OCI-LY3 (cell line): ENCODE measurements at regions not wholly inside any gene's neighbourhood (a gene's known extent, or its start where the extent isn't known, plus 50 kb on each side); places are given as distances from the start of the nearest gene placed in this dataset.

Experiments used
- H2AFZ ChIP-seq: fragments of 200-600, 300-600 bp; shearing (Covaris generic); 2 replicates; pipeline ENCODE4 v1.6.0; 2014; ENCODE audit warnings: antibody characterized with exemption, low read depth, low read length
- H3K27ac ChIP-seq: fragments of 200-600, 300-600 bp; sonication (generic); 2 replicates; pipeline ENCODE4 v1.5.1; 2014; ENCODE audit warnings: mild to moderate bottlenecking, low read length, moderate library complexity, mixed read lengths
- H3K27me3 ChIP-seq: fragments of 200-600, 300-600 bp; sonication (generic); 2 replicates; pipeline ENCODE4 v1.6.1; 2014; ENCODE audit warnings: low read depth, low read length, mixed read lengths
- H3K36me3 ChIP-seq: fragments of 200-600, 300-600 bp; sonication (generic); replicated peaks from 2 replicates; pipeline ENCODE3; 2014; ENCODE audit warnings: low read depth, low read length, mixed read lengths
- H3K4me1 ChIP-seq: fragments of 300-600, 200-600 bp; sonication (generic); 2 replicates; pipeline ENCODE4 v1.6.1; 2014; ENCODE audit warnings: low read length, mixed read lengths
- H3K4me2 ChIP-seq: fragments of 200-600, 300-600 bp; sonication (generic); 2 replicates; pipeline ENCODE4 v1.6.1; 2014; ENCODE audit warnings: low read length, mixed read lengths
- H3K4me3 ChIP-seq: fragments of 300-600, 200-600 bp; sonication (generic); 2 replicates; pipeline ENCODE4 v1.5.1; 2014; ENCODE audit warnings: antibody characterized with exemption, mild to moderate bottlenecking, low read length, moderate library complexity
- H3K79me2 ChIP-seq: fragments of 300-600, 200-600 bp; shearing (Covaris generic); 2 replicates; pipeline ENCODE4 v1.6.1; 2014; ENCODE audit warnings: mild to moderate bottlenecking, low read length, mixed read lengths
- H3K9ac ChIP-seq: fragments of 300-600, 200-600 bp; shearing (Covaris generic); 2 replicates; pipeline ENCODE4 v1.6.0; 2014; ENCODE audit warnings: mild to moderate bottlenecking, low read length, moderate library complexity
- H3K9me3 ChIP-seq: fragments of 200-600, 300-600 bp; shearing (Covaris generic); 2 replicates; pipeline ENCODE4 v1.6.1; 2014; ENCODE audit warnings: low read length, mixed read lengths; ENCODE audit not compliant: insufficient read depth
- H4K20me1 ChIP-seq: fragments of 200-600, 300-600 bp; sonication (generic); 2 replicates; pipeline ENCODE4 v1.6.1; 2016; ENCODE audit warnings: low read length, mixed read lengths; ENCODE audit not compliant: insufficient read depth
- CTCF ChIP-seq: fragments of 200-600, 300-600 bp; sonication (generic); IDR thresholded peaks from 2 replicates; pipeline ENCODE4 v1.5.1; 2014; ENCODE audit warnings: antibody characterized with exemption, low read length, low read depth
- EZH2phosphoT487 ChIP-seq: fragments of 200-600 bp; shearing (Covaris generic); IDR thresholded peaks from 2 replicates; pipeline ENCODE4 v1.6.1; 2018; ENCODE audit warnings: antibody characterized with exemption, mixed run types, low read depth

DNA sequence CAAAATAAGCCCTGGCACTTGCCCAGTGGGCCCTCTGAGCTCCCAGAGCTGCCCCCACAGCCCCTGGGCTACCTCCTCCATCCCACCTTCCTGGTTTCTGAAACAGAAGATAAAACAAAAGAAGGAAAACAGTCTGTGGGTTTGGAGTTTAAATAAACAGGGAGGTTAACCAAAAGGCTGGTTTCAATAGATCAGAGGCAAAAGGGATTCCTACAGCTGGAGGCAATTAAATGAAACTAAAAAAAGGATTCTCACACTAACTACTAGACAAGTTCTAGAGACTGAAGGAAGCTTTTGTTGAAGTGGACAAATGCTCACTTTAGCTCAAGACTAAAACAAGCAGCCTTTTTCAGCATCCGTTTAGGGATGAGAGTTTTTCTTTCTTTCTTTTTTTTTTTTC lies 569.8 kb downstream of the FGF9 start:
- no peaks in the 10 kb centered on the region for H3K79me2 ChIP-seq

DNA sequence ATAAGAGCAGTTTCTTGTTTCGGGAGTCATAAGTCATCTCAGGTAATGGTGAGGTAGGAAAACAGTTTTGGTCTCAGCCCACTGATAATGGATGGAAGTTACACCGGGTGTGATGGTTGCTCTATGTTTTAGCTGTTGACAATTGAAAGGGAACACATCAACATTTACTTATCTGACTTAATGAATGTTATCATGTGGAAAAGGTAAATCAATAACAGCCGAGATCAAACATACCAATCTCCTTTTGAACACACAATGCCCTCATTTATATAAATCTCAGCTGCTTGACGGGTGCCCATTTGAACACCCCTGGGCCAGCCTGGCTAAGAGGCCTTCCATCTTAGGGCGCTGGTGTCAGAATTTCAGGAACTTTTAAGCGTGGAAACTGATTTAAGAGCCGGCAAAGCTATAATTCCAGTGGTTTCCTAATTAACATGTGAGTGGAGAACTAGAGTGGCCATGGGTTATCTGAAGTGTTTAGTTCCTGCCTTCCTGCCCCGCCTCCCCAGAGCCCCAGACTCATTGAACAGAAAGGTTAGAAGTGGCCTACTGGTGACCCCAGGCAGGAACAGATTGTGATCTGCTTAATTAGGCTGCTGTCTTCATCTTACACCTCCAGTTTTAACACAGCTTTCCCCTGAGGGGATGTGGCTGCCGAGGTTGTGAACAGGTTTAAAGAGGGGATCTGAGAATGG lies 572.7 kb downstream of the FGF9 start:
- H3K9ac ChIP-seq = no peak overlapping the region
- H4K20me1 ChIP-seq = no peaks in the 10 kb centered on the region
- H3K4me3 ChIP-seq = no peak overlapping the region
- no peak for TF ChIP-seq CTCF
- no peaks in the 10 kb centered on the region for H3K9me3 ChIP-seq
- no peaks in the 10 kb centered on the region for H3K36me3 ChIP-seq
- H3K27me3 ChIP-seq = no peaks in the 10 kb centered on the region
- H3K4me2 ChIP-seq = no peak overlapping the region
- no peak overlapping the region for H3K27ac ChIP-seq
- no peaks in the 10 kb centered on the region for H3K4me1 ChIP-seq
- H2AFZ ChIP-seq = no peak overlapping the region
- H3K79me2 ChIP-seq = no peaks in the 10 kb centered on the region

More for the DNA sequence above, 569.8 kb downstream of the FGF9 start:
- no peaks in the 10 kb centered on the region for H3K36me3 ChIP-seq
- H3K9me3 ChIP-seq = no peaks in the 10 kb centered on the region
- no peaks in the 10 kb centered on the region for H4K20me1 ChIP-seq
- H3K9ac ChIP-seq = no peak overlapping the region
- H3K27me3 ChIP-seq = no peaks in the 10 kb centered on the region
- H3K27ac ChIP-seq = no peak overlapping the region
- TF ChIP-seq CTCF (no peak), EZH2phosphoT487 (no peak)
- H3K4me3 ChIP-seq = no peak overlapping the region
- no peak overlapping the region for H2AFZ ChIP-seq
- H3K4me2 ChIP-seq = no peak overlapping the region
- no peaks in the 10 kb centered on the region for H3K4me1 ChIP-seq

GRCh38 chr13:22252281-22252830 lies 581.5 kb downstream of the FGF9 start:
- Histone ChIP-seq H3K9me3 (no peaks in the 10 kb centered on the region), H3K79me2 (no peaks in the 10 kb centered on the region), H3K27me3 (no peaks in the 10 kb centered on the region), H3K4me1 (no peaks in the 10 kb centered on the region), H4K20me1 (no peaks in the 10 kb centered on the region), H2AFZ (no peak overlapping the region), H3K4me3 (no peak overlapping the region), H3K27ac (no peak overlapping the region), H3K36me3 (no peaks in the 10 kb centered on the region), H3K9ac (no peak overlapping the region), H3K4me2 (no peak overlapping the region)
- no peak for TF ChIP-seq CTCF
- no peak for TF ChIP-seq EZH2phosphoT487

GRCh38 chr13:22253107-22253506 lies 582.2 kb downstream of the FGF9 start:
- Histone ChIP-seq H4K20me1 (no peaks in the 10 kb centered on the region), H3K27ac (no peak overlapping the region), H3K79me2 (no peaks in the 10 kb centered on the region), H3K27me3 (no peaks in the 10 kb centered on the region), H3K4me2 (no peak overlapping the region), H2AFZ (no peak overlapping the region), H3K4me1 (no peaks in the 10 kb centered on the region), H3K36me3 (no peaks in the 10 kb centered on the region), H3K4me3 (no peak overlapping the region), H3K9ac (no peak overlapping the region), H3K9me3 (no peaks in the 10 kb centered on the region)
- TF ChIP-seq EZH2phosphoT487 = no peak
- no peak for TF ChIP-seq CTCF
